GM21619 (cell line): ENCODE measurements at regions not wholly inside any gene's neighbourhood (a gene's known extent, or its start where the extent isn't known, plus 50 kb on each side); places are given as distances from the start of the nearest gene placed in this dataset.
"Not testable (repeated sequence)": the region's sequence is repeated elsewhere in the genome, so short reads cannot be mapped to it uniquely, and the experiment has no call there.

ENCODE experiments used
- ATAC-seq: cut with Tn5 transposase; IDR thresholded peaks from one replicate; pipeline ENCODE4 v1.9.1; 2021; ENCODE audit not compliant: unreplicated experiment

DNA sequence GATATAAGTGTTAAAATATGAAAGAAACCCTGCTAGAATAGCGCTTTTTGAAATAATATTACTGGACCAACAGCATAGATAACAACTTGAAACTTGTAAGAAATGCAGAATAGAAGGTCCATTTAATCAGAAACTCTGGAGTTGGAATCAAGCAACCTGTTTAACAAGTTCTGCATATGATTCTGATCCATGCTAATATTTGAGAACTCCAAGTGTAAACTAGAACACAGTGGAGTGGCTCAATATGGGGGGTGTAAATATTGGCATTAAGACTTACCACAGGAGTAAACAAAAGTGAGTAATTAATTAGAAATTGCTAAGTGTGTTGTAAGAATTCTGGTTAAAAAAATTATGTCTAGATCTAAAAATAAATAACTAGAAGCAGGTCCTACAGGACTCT is 151.2 kb downstream of the SLITRK1 start:
- ATAC-seq = no peak

DNA sequence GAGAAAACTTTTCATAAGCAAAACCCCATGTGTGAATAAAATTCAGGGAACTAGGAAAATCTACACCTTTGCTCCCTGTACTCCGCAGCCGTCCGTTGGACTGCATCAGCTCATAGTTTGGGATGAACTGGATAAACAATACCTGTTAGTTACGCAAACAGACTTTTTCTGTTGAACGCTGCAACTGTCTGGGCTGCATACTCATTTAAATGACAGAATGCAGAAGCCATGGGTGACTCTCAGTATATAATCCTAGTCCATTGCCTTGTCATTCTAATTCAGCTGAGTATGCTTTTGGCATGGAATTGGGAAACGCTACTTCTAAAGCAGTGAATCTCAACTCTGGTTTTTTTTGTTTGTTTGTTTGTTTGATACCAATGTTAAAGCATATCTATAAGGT is 151.6 kb downstream of the SLITRK1 start:
- no peak for ATAC-seq

DNA sequence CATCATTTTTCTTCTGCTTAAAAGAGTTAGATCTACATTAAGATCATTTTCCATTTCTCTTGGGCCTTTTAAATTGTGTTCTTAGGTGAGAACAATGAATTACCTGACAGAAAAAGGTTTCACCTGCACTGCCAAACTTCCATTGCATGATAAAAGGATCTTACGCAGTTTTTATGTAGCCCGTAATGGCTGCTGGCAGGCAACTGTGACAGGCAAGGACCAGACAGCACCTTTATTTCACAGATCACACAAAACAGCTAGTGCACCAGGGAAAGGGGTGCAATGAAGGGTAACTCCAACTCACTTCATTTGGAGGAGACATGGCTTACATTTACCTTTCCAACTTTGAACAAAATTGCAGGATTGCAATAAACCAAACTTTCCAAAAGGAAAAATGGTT is 159.8 kb downstream of the SLITRK1 start:
- ATAC-seq = no peak

DNA sequence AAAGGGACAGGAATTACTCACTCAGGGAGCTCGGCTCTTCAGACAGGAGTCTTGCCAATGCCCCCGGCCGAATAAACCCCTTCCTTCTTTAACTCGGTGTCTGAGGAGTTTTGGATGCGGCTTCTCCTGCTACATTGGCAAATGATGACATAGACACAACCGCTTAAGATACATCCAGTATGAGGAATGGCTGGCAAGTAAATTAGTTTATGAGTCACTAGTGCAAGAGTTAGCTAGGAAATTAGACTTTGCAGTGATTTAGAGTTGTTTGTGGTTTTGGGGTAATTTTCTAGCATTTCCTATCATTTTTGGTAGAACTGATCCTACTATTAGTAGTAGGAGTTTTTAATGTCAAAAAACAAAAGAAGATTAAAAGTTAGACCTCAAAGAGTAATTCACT is 166.2 kb downstream of the SLITRK1 start:
- no peak for ATAC-seq

DNA sequence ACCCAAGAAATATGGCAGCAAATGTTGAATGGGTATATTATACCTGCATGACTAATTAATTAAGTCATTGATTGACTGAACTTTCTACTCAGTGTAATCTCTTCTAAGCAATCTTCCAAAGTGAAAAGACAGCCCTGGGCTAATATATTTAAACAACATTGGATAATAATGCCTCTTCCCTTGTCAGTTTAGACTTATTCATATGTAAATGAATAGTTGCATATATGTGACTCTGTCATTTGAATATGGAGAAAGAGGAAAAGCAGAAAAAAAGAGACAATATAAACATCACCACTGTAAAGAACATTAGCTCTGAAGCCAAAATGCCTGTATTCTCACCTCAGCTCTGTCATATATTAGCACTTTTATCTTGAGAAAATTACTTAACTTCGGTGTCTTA is 168.0 kb downstream of the SLITRK1 start:
- no peak for ATAC-seq

DNA sequence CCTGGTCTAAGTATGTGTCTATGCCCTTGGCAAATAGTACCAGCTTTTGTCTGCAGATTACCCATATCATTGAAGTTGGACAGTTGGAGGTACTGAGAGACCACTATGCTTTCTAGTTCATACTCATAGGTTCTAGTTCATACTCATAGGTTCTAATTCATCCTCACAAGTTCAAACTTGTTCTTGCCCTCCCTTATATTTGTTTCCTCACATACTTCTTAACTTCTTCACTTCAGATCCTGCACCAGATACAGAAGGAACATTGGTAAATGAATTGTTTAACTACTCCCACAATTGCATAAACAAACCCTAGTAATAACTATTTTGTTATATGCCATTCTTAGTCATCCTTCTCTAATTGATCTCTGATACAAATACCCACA is 172.2 kb downstream of the SLITRK1 start:
- ATAC-seq = no peak

DNA sequence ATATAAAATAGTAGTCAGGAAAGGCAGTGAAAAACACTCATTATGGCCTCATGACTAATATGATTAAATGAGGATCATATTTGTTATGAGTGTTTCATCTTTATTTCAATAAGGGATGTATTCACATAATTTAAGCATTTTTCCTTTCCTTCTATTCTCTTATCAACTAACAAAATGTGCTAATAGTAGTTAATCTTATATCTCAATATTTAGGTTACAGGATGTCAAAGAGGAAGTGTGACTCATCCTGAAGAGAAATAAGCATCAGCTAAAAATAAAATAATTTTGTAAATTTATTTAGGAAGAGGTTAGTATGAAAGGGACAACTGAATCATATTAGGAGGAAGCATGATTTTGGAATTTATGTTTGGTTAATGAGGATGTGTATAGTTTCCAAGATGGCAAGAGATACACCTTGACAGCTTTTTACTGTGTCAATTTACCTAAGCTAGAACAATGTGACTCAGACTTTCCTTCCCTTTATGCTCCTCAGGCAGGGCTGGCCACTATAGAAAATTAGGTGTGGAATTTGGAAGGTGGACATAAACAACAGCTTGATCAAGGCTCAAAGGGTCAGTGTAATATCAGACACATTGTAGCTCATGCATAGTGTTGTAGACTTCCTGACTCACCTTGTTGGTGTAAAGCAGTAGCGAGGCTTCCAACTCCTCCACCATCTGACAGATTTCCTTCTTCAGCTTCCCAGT is 172.7 kb downstream of the SLITRK1 start:
- no peak for ATAC-seq

DNA sequence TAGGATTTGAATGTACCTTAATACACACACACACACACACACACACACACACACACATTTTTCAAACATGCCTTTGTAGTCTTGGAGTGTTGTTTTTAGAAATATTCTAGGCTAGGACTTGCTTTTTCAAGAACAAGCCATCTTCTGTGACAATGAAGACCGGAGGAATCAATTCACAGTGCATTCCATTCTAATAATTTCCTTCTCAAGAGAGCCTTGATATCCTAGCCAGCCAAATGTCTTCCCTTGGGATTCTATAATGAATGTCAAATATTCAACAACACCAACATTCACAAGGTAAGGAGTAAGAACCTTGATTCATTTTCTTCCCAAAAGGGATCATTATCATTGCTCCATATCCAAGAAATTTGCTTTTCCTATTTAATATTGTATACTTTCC is 180.3 kb downstream of the SLITRK1 start:
- no peak for ATAC-seq

DNA sequence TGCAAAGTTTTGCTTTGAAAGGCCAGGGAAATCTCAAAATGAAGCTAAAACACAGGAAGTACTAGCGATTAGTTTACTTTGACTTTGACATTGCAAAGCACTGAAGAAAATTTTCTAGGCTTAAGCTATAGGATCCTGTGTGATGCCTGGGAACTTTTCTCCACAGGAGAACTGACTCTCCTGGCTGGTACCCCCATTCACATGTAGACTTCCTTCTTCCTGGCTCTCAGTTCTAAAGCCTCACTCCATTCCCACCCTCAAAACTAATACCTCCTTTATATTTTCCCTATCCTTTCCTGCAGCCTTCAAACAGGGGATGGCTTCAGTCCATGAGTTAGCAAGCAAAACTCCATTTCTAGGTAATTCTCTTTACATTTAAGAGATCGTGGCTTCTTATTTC is 189.5 kb downstream of the SLITRK1 start:
- no peak for ATAC-seq

DNA sequence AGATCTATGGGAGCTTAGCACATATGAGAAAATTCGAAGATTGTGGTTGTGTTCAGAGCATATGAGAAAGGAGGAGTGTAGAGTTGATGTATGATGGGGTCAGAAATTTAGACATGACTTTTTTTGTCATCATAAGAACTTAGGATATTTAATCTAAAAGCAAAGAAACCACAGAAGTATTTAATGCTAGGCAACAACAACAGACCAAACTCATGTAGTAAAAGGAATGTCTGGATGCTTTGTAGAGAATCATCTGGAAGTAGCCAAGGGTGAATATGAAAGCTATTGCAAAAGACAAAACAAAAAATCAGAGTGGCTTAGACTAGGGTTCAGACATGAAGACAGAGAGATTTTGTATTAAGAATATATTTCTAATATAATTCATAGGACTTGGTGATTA is 190.3 kb downstream of the SLITRK1 start:
- no peak for ATAC-seq

DNA sequence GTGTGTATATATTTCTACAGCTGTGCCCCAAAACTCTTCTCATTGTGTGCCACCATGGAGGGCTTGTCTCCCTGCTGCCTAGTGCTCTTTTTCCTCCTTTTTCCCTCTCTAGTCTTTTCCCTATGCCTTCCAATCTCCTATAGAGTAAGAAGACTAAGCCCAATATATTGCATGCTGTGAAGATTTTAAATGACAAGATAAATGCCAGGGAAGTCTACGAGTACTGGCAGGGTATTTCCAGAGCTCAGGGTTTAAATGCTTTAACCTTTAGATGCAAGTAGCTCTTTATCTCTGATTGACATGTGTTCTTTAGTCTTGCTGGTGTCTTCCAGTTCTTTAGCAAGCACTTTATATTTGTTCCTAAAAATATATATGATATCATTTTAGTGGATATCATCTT is 200.7 kb downstream of the SLITRK1 start:
- no peak for ATAC-seq

DNA sequence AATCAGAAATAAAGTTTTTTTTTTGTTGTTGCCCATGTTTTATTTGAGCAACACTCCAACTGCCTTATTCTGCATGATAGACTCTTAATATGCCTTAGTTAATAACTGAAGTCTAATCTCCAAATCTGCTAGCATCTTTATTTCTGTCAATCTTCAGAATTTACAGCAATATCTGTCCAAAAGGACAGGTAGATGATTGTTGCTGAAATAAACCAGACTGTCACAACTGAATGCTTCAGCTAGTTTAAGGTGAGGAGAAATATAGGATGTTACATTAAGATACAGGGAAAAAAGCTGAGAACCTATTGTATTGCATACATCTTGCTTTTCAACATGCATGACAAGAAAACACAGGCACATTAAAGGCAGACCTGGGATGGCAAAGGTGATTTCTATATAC is 204.3 kb downstream of the SLITRK1 start:
- ATAC-seq = no peak

DNA sequence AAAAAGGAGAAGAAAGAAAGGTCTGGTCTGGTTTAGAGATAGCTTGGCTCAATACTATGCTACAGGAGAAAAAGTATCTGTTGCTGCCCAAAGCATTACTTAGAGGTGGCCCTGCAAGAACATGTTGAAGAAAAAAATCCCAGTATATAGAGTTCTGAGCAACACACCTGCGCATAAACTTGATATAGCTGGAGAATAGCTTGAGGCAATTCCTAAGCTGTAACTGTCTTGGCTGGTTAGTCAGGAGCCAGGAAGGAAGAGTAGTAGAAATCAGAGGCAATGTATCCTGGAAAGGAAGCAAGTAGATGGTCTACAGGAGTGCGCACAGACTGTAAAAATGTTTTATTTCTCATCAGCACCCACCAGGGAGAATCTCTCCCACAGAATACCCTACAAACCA is 209.7 kb downstream of the SLITRK1 start:
- ATAC-seq = no peak

DNA sequence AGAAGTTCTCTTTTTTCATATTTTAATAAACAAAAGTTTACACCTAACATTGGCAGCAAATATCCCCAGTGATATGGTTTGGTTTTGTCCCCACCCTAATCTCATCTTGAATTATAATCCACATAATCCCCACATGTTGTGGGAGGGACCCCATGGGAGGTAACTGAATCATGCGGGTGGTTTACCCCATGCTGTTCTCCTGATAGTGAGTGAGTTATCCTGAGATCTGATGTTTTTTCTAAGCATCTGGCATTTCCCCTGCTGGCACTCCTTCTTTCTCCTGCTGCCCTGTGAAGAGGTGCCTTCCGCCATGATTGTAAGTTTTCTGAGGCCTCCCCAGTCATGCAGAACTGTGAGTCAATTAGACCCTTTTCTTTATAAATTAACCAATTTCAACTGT is 214.7 kb downstream of the SLITRK1 start:
- ATAC-seq = no peak

DNA sequence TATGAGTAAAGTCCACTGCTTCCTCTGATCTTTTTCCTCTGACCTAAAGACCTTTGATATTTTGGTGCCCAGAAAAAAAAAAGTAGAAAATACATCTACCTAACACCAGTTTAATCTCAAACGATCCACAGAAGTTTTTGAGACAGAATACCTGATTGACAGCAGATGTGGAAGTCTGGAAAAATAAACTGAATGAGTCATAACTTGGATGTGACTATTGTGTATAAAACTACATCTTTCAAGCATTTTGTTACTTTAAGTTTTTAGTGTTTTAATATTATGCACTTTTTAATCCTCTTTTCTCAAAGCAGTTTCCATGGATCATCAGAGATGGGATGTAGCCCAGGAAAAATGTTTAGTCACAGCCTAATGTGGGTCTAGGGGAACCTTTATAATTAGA is 216.1 kb downstream of the SLITRK1 start:
- ATAC-seq = no peak

DNA sequence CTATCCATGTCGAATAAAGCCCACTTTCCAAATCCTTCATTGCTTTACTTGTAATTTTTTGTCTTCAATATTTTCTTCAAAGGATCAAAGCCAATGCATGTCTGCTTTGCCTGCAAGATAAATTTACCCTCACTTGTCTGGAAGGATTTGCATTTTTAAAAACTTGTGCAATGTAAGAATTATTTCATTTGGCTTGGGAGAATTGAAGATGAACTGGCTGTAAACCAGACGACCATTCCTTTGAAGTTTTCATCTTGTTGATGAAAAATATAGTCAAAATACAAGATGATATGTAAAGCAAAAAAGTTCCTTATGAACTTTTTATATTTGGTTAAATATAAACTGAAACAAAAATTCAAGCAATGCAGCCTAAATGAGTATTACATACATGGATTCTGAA is 225.0 kb downstream of the SLITRK1 start:
- no peak for ATAC-seq

DNA sequence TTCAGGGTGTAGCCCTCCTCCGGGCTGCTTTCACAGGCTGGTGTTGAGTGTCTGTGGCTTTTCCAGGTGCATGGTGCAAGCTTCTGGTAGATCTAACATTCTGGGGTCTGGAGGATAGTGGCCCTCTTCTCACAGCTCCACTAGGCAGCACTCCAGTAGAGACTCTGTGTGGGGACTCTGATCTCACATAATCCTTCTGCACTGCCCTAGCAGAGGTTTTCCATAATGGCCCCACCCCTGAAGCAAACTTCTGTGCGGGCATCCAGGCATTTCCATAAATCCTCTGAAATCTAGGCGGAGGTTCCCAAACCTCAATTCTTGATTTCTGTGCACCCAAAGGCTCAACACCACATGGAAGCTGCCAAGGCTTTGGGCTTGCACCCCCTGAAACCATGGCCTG is 239.7 kb downstream of the SLITRK1 start:
- not testable (repeated sequence) for ATAC-seq

DNA sequence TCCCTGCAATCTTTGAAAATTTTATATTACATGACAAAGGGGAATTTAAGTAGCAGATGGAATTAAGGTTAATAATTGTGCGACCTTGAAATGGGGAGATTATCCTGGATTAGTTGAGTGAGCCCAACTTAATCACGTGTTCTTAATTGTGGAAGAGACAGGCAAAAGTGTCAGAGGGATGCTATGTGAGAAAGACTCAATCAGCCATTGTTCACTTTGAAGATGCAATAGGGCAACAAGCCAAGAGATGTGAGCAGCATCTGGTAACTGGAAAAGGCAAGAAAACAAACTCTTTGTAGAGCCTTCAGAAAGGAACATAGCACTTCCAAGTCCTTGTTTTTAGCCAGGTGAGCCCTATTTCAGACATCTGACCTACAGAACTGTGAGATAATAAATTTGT is 247.7 kb downstream of the SLITRK1 start:
- ATAC-seq = no peak

DNA sequence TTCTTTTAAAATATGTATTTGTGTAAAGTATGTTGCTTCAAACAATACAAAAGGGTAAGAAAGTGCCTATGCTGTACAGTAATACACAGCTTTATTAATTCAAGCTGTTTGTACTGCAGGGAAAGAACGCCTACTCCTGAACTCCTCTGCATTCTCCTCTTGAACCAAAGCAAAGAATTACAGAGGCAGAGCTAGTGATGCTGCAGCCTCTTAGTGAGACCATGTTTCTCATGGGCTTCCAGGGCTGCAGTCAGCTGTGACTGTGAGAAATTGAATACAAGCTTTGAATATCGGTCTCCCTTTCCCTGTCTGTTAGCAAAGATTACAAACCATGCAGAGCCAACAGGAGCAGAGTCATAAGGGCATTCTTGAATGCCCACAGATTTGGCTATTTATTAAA is 248.5 kb downstream of the SLITRK1 start:
- no peak for ATAC-seq

DNA sequence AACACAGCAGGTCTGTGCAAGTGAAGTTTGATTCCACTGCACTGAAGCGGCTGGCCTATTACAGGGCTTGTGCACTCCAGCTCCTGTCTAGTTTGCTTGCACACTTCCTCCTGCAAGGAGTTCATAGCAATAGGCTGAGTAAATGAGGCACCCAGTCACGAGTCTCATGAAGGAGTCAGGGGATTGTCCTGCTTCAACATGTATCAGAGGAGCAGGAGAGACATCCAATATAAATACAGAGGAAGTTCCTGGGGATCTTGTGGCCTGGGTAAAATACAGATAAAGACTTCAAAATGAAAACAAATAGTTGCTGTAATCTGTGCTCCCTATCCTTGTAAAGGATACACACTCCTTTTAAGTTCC is 259.9 kb downstream of the SLITRK1 start:
- no peak for ATAC-seq

DNA sequence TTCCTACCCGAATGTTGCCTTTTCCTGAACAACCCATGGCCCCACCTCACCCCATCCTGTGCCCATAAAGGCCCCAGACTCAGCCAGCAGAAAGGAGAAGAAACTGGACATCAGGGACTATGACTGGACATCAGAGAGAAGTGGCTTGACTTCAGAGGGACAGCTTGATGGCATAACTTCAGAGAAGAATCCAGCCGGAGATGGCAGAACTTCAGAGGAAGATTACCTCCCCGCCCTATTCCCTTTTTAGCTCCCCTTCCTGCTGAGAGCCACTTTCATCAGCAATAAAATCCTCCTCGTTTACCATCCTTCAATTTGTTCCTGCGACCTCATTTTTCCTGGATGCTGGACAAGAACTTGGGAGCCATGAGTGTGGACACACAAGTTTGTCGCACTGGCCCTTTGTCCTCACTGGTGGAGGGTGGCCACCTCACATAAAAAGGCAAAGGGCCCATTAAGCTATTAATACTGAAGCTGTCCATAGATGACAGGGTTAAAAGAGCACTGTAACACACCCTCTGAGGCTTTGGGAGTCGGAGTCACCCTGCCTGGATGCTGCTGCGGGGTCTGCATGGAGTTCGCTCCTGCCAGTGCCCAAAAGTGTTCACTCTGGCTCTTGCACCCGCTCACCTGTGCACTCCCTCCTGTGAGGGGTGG is 260.4 kb downstream of the SLITRK1 start:
- no peak for ATAC-seq

DNA sequence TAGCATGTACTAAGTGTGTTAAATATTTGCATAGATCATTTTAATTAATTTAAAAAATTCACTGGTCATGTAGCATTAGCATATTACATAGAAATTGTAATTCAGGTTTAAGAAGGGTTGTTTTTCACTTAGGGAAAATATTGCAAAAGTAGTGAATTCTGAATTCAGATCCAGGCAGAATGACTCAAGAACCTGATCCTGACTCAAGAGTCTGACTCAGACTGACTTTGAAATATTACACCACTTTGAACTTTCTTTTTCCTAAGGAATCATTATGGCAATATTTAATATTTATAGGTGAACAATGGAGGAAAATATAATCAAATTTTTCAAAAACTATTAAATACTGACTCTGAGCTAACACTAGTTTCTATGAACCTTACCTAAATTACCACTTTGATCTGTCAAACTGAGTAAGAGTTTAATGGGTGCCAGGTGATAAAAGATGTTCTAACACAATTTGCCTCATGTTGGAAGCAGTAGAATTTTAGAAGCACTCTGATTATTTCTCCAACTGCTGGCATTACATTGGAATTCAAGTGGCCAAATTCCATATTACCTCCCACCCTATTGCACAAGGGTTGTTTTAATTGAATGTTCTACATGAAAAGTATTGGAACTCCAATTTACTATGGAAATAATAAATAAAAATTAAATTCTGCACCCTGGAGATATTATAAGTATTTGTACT is 261.6 kb downstream of the SLITRK1 start:
- ATAC-seq = no peak

DNA sequence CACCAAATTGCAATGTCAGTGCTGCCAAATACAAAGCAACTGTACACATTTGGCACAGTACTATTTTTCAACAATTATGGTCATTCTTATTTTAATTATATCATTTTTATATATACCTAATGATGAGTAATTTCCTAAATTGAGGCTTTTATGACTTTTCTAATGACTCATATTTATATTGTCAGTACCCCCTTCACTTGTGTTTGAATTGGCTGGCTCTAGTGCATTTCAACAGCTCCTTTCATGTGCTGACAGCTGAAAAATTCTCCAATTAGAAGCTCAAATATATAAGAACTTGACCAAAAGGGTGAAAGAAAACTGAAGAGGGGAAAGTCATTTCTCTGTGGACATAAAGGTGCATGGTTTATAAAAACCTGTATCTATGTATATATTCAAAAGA is 263.3 kb downstream of the SLITRK1 start:
- no peak for ATAC-seq
